Stimulated activated memory B cell treated with anti-CD40 and anti-IgM and Interleukin-4, amounts not matched to agents 10 μg/mL and 1 μg/mL and 100 μg/mL, for 72 hours (primary cell): ENCODE measurements at regions not wholly inside any gene's neighbourhood (a gene's known extent, or its start where the extent isn't known, plus 50 kb on each side); places are given as distances from the start of the nearest gene placed in this dataset.
A peak's percentile ranks its signal among the peaks of the same experiment; 100 is the strongest.

Source experiments
- ATAC-seq: fragments of 150-1000 bp; cut with Tn5 transposase; 2 replicates; pipeline ENCODE4 v1.10.0; 2021
- H3K27ac Mint-ChIP-seq: one replicate; pipeline ENCODE4 v1.8.0; 2022; ENCODE audit warnings: mild to moderate bottlenecking, mixed read lengths
- H3K27me3 Mint-ChIP-seq: one replicate; pipeline ENCODE4 v1.8.0; 2022; ENCODE audit warnings: mixed read lengths
- H3K36me3 Mint-ChIP-seq: one replicate; pipeline ENCODE4 v1.8.0; 2022; ENCODE audit warnings: mixed read lengths
- H3K4me1 Mint-ChIP-seq: one replicate; pipeline ENCODE4 v1.8.0; 2022; ENCODE audit warnings: mixed read lengths
- H3K4me3 Mint-ChIP-seq: one replicate; pipeline ENCODE4 v1.8.0; 2022; ENCODE audit warnings: mild to moderate bottlenecking, moderate library complexity, mixed read lengths
- H3K9me3 Mint-ChIP-seq: one replicate; pipeline ENCODE4 v1.8.0; 2022; ENCODE audit warnings: mixed read lengths

- Mint-ChIP-seq H3K36me3 (no peaks in the 10 kb centered on the region), H3K4me1 (no peaks in the 10 kb centered on the region), H3K9me3 (peaks cover 13% of the 10 kb centered on the region), H3K4me3 (no peak overlapping the region), H3K27ac (no peak overlapping the region), H3K27me3 (peaks cover 35% of the 10 kb centered on the region)
- no peak for ATAC-seq
Observed at GRCh38 chr22:48840112-48840949, 987.3 kb downstream of the BRD1 start.

DNA sequence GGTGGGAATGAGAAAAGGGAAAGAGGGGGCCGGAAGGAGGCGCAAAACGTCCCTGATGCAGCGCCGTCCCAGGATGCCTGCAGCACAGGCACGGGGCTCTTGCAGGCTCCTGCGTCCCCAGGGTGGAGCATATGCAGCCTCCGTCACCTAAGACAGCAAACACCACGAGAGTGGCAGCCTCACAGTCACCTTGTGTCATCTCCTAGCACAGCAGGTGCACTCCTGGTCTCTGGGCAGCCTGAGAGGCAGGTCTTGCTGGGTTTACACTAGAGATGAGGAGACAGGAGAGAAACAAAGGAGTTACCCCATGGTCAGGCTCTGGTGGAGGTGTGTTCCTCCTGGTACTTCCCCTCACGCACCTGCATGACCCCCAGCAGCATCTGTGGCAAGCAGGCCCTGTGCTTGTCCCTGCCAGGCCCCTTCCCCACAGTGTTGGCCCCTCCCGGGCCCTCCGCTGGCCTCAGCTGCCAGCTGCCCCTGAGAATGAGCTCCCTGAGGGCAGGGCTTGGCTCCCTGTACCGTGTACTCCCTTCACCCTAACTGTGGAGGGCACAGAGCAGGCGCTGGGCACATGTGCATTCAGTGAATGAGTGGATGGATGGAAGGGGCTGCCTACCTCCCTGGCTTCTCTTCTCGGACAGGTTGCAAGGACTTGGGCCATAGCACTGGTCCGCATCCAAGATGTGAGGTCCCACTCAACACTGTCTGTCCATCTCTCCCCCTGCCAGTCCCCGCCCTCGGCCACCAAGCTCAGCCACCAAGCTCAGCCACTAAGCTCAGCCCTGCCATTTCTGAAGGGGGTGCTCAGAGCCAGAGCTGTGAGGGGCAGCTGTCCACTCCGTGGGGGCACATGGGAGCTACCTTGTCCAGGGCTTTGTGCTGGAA is 988.6 kb downstream of the BRD1 start:
- H3K4me3 Mint-ChIP-seq, result no peak overlapping the region
- H3K27ac Mint-ChIP-seq, result no peak overlapping the region
- H3K36me3 Mint-ChIP-seq, result no peaks in the 10 kb centered on the region

GRCh38 chr22:48838376-48838775 is 989.3 kb downstream of the BRD1 start:
- ATAC-seq, result no peak
- H3K4me1 Mint-ChIP-seq, result no peaks in the 10 kb centered on the region
- H3K36me3 Mint-ChIP-seq, result no peaks in the 10 kb centered on the region
- H3K27ac Mint-ChIP-seq, result no peak overlapping the region
- peaks cover 11% of the 10 kb centered on the region for H3K9me3 Mint-ChIP-seq
- no peak overlapping the region for H3K4me3 Mint-ChIP-seq
- peaks cover 22% of the 10 kb centered on the region for H3K27me3 Mint-ChIP-seq

More for the DNA sequence above, 988.6 kb downstream of the BRD1 start:
- H3K9me3 Mint-ChIP-seq, result peaks cover 11% of the 10 kb centered on the region
- peaks cover 25% of the 10 kb centered on the region for H3K27me3 Mint-ChIP-seq
- ATAC-seq, result peak; percentile 14
- H3K4me1 Mint-ChIP-seq, result no peaks in the 10 kb centered on the region

DNA sequence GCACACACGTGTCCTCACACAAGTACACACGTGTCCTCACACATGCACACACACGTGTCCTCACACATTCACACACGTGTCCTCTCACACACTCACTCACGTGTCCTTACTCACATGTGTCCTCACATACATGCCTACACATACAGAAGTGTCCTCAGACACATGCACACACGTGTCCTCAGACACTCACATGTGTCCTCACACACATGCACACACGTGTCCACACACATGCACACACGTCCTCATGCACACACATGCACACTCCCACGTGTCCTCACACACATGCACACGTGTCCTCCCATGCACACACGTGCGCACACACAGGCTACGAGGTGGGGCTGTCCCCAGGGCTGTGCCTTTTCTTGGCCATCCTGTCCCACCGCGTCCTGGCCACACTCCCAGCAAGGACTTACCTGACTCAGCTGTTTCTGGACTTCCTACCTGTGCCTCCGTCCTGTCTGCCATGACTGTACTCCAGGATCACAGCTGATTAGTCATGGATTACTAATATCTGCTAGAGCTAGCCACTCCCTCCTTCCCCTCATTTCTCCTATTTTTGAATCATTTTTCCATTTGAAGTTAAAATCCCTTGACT is 990.2 kb downstream of the BRD1 start:
- Mint-ChIP-seq H3K36me3 (no peaks in the 10 kb centered on the region), H3K27me3 (peaks cover 12% of the 10 kb centered on the region), H3K4me1 (no peaks in the 10 kb centered on the region), H3K4me3 (no peak overlapping the region), H3K9me3 (peaks cover 15% of the 10 kb centered on the region), H3K27ac (no peak overlapping the region)
- ATAC-seq, result no peak

DNA sequence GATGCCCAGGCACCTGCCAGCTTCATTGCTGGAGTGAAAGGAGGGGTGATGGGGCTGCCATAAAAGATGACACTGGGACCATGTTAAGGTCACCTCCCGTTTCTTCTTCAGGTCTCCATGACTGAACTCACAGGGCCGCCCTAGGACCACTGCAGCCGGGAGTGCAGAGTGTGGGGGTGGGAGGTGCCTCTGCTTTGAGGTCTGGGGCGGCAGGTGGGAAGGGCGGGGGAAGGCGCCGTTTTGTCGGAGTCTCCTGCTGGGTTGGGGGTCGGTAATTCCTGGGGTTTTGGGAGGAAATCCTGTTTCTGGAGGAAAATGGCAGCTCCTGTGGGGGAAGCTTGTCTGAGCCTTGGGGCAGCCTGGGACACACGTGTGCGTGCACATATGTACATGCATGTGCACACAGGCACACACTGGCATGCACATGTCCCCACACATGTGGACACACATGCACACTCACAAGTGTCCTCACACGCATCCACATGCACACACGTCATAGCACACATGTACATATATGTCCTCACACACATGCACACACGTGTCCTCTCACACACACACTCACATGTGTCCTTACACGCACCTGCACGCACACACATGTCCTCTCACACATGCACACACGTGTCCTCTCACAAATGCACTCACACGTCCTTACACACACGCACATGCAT is 990.9 kb downstream of the BRD1 start:
- Mint-ChIP-seq H3K4me1 (no peaks in the 10 kb centered on the region), H3K36me3 (no peaks in the 10 kb centered on the region), H3K27ac (no peak overlapping the region), H3K9me3 (peaks cover 15% of the 10 kb centered on the region), H3K4me3 (no peak overlapping the region), H3K27me3 (peaks cover 6% of the 10 kb centered on the region)
- no peak for ATAC-seq

DNA sequence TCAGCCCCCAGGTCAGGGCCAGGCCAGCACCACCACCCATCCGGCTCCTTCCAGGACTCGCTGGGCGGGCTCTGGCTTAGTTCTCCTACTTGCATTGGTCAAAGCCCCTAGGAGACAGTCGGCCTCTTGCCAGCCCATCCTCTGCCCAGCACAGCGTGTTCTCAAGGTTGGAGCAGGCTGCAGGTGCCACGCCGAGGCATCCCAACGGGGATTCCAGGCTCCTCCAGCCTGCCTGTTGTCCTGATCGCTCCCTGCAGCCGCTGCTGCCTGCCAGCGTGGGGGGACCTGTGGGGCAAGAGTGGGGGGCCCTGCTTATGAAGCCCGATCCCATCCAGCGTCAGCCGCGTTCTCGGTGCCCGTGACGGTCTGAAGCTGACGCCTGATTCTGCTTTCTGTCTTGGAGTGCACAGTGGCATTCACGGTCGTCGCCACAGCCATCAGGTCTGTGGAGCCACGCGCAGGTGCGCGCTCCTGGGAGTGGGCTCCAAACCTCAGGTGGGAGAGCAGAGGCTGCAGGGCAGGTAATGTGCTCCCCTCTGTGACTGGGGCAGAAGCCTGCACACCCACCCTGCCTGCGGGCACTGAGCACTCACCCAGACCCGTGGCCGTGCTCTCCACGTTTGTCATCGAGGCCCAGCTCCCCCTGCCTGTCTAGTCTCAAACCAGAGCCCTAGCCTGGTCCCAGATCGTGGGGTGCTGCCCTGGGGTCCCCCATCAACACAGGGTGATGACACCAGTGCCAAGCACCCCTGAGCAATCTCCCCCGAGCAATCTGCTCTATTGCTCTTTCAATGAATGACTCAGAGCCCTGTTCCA is 991.6 kb downstream of the BRD1 start:
- H3K4me1 Mint-ChIP-seq, result no peaks in the 10 kb centered on the region

GRCh38 chr22:48835364-48835763 is 992.3 kb downstream of the BRD1 start:
- H3K9me3 Mint-ChIP-seq, result peaks cover 21% of the 10 kb centered on the region
- no peak overlapping the region for H3K27ac Mint-ChIP-seq
- H3K36me3 Mint-ChIP-seq, result no peaks in the 10 kb centered on the region
- H3K4me3 Mint-ChIP-seq, result no peak overlapping the region
- no peaks in the 10 kb centered on the region for H3K27me3 Mint-ChIP-seq
- ATAC-seq, result no peak
- no peaks in the 10 kb centered on the region for H3K4me1 Mint-ChIP-seq

More for the DNA sequence above, 991.6 kb downstream of the BRD1 start:
- H3K4me3 Mint-ChIP-seq, result no peak overlapping the region
- H3K27me3 Mint-ChIP-seq, result no peaks in the 10 kb centered on the region
- no peaks in the 10 kb centered on the region for H3K36me3 Mint-ChIP-seq
- no peak overlapping the region for H3K27ac Mint-ChIP-seq
- H3K9me3 Mint-ChIP-seq, result peaks cover 19% of the 10 kb centered on the region
- ATAC-seq, result no peak

DNA sequence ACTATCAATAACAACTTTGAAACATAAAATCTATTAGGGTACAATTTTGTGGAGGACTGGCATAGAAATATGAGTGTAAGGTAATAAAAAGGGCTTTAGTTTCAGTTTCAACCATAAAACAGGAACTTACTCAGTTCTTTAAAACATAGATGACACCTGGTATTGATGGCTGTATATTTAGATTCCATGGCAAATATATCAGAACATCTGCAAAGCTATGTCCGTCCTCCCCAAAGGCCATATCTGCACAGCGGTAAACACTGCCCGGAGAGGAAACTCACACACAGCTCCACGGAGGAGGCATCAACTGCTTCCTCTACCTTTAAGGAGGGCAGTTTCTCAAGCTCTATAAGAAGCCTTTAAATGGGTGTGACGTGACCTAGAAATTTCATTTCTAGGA is 993.3 kb downstream of the BRD1 start:
- H3K4me3 Mint-ChIP-seq, result no peak overlapping the region
- no peaks in the 10 kb centered on the region for H3K4me1 Mint-ChIP-seq
- H3K27me3 Mint-ChIP-seq, result no peaks in the 10 kb centered on the region
- no peaks in the 10 kb centered on the region for H3K36me3 Mint-ChIP-seq
- peaks cover 25% of the 10 kb centered on the region for H3K9me3 Mint-ChIP-seq
- no peak for ATAC-seq
- no peak overlapping the region for H3K27ac Mint-ChIP-seq

DNA sequence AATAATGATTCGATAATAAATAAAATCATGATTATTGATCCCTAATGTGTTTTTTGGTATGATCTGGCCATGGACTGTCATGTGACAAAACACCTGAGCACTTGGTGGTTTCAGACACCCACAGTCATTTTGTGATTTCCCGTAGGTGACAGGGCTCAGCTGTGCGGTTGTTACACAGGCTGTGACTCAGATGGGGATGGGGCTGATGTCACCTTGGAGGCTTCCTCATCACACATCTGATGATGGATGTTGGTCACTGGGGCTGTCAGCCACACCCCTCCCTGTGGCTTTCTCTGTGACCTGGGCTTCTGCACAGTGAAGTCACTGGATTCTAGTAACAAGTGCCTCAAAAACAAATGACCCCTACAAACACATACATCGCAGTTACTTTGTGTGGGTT is 995.1 kb downstream of the BRD1 start:
- Mint-ChIP-seq H3K27ac (no peak overlapping the region), H3K36me3 (no peaks in the 10 kb centered on the region), H3K27me3 (no peaks in the 10 kb centered on the region), H3K4me1 (no peaks in the 10 kb centered on the region), H3K9me3 (peaks cover 19% of the 10 kb centered on the region), H3K4me3 (no peak overlapping the region)
- ATAC-seq, result no peak

DNA sequence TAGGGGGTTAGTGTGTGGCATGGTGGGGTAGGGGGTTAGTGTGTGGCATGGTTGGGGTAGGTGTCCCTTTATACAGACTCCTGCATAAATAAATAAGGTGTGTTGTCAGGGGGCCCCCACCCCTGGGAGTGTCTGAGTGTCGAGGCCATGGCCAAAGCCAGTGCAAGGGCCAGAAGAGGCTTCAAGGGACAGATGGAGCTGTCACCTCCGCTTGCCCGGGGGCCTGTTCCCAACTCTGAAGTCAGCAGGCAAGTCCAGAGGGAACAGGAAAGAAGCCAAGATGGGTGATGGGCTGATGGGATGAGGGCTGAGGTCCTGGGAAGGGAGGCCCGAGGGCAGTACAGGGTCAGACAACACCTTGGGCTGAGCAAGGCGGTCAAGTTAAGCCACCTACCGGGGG is 997.8 kb downstream of the BRD1 start:
- H3K36me3 Mint-ChIP-seq, result no peaks in the 10 kb centered on the region
- no peak overlapping the region for H3K4me3 Mint-ChIP-seq
- no peaks in the 10 kb centered on the region for H3K4me1 Mint-ChIP-seq
- peaks cover 14% of the 10 kb centered on the region for H3K9me3 Mint-ChIP-seq
- H3K27me3 Mint-ChIP-seq, result peaks cover 20% of the 10 kb centered on the region
- H3K27ac Mint-ChIP-seq, result no peak overlapping the region
- no peak for ATAC-seq

DNA sequence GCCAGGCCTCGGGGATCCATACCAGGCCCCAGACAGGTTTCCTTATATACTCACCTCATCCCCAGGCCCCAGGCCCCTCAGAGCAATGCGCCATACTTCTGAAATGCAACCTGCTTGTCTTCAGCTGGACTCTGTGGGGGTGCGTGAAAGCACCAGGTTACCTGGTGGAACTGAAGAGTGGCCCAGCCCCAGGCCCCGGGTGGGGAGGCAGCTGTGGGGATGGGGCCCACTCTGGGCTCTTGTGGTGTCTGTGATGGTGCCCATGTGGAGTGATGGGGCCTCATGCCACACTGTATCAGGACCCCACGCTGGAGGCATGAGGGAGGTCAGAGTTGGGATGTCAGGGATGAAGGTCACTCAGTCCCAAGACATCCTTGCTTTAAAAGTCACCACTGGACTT is 999.0 kb downstream of the BRD1 start:
- peaks cover 27% of the 10 kb centered on the region for H3K27me3 Mint-ChIP-seq
- H3K27ac Mint-ChIP-seq, result no peak overlapping the region
- no peak for ATAC-seq
- H3K4me1 Mint-ChIP-seq, result no peaks in the 10 kb centered on the region
- H3K36me3 Mint-ChIP-seq, result no peaks in the 10 kb centered on the region
- H3K4me3 Mint-ChIP-seq, result no peak overlapping the region
- H3K9me3 Mint-ChIP-seq, result peaks cover 14% of the 10 kb centered on the region

- no peak for ATAC-seq
- Mint-ChIP-seq H3K9me3 (peaks cover 10% of the 10 kb centered on the region), H3K27ac (no peak overlapping the region), H3K27me3 (peaks cover 33% of the 10 kb centered on the region), H3K4me3 (no peak overlapping the region), H3K36me3 (no peaks in the 10 kb centered on the region), H3K4me1 (no peaks in the 10 kb centered on the region)
Observed at GRCh38 chr22:48827904-48828555, 999.6 kb downstream of the BRD1 start.

DNA sequence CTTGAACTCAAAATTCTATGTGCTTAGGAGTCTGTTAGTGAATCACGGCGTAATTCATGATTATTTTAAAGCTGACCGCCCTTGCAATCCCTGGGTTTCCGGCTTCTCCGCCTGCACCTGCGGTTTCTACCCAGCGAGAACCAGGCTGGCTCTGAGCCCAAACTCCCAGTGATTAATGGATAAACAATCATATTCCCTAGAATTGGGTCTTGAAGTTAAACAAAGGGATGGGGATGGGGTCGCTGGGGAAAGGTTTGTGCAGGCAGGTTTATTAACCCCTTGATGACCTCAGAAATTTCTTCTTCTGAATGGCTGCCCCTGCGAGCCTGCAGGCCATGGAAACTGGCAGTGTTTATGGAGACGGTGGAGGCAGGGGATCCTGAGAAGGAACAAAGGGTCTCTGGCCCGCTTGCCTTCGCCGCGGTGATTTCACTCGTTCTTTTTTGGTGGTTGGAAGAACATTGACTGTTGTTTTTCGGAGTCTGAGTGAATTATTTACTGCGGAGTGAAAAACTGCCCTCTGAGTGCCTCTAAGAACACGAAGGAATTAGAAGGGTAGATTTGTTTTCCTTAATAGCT is 1000.3 kb downstream of the BRD1 start:
- Mint-ChIP-seq H3K27ac (no peak overlapping the region), H3K27me3 (peaks cover 40% of the 10 kb centered on the region), H3K9me3 (peaks cover 9% of the 10 kb centered on the region), H3K4me3 (no peak overlapping the region), H3K36me3 (no peaks in the 10 kb centered on the region), H3K4me1 (no peaks in the 10 kb centered on the region)
- no peak for ATAC-seq

DNA sequence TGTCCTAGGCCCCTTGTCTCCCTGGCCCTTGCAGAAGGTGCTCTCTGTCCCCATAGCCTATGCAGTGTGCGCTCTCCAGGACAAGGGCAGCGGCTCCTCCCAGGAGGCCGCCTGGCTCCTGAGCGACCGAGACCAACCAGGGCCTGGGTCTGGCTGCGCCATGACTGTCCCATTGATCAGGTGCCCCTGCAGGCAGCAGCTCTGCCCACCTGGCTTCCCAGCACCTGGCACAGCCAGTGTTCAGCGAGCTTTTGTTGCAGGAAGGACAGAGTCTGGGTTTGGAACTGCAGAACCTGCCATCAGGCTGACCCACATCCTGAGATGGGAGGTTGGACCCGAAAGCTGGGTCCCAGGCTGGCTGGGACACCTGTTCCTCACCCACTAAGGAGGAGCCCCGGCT is 1001.1 kb downstream of the BRD1 start:
- no peak overlapping the region for H3K27ac Mint-ChIP-seq
- H3K27me3 Mint-ChIP-seq, result peaks cover 40% of the 10 kb centered on the region
- no peak overlapping the region for H3K4me3 Mint-ChIP-seq
- peaks cover 9% of the 10 kb centered on the region for H3K9me3 Mint-ChIP-seq
- H3K4me1 Mint-ChIP-seq, result no peaks in the 10 kb centered on the region
- no peaks in the 10 kb centered on the region for H3K36me3 Mint-ChIP-seq
- no peak for ATAC-seq
